Left colon (tissue), 2 donors: ENCODE measurements at regions not wholly inside any gene's neighbourhood (a gene's known extent, or its start where the extent isn't known, plus 50 kb on each side); places are given as distances from the start of the nearest gene placed in this dataset.
"Not testable (repeated sequence)": the region's sequence is repeated elsewhere in the genome, so short reads cannot be mapped to it uniquely, and the experiment has no call there.

Source experiments
- ATAC-seq: fragments of 200-7000 bp; cut with Tn5 transposase; one replicate; pipeline ENCODE4 v1.9.1; 2020; ENCODE audit warnings: mild to moderate bottlenecking, moderate library complexity
- DNase-seq, 2 donors: peaks; one replicate each; pipeline ENCODE4 v3.0.0-alpha.2; 2020
- intact Hi-C, 2 donors: fragments of 100-400 bp; cut with DNase I in 1 of 2; cut with micrococcal nuclease in 1 of 2; formaldehyde crosslinking; loops; one replicate each; pipeline versions ENCODE4 v1.11.2 to v1.14.0; 2022; cut with DNase I, micrococcal nuclease
- donor health status: DM: no; HTN: no; CAD: no.
- donor health status: DM: yes; HTN: yes; CAD: no.

GRCh38 chr10:52956861-52957260 lies 184.3 kb upstream of the MBL2 start:
- ATAC-seq, result no peak
- no peak for DNase-seq
- intact Hi-C loops, result no loop called here

GRCh38 chr10:52956461-52956860 lies 183.9 kb upstream of the MBL2 start:
- DNase-seq (no peak), ATAC-seq (no peak)
- intact Hi-C loops, result no loop called here

- intact Hi-C loops, result no loop called here
- ATAC-seq, result no peak
- DNase-seq, result no peak
These were observed 182.8 kb upstream of the MBL2 start for GRCh38 chr10:52955337-52955736.

GRCh38 chr10:52954407-52954806 lies 181.8 kb upstream of the MBL2 start:
- ATAC-seq (no peak), DNase-seq (no peak)
- intact Hi-C loops, result no loop called here

GRCh38 chr10:52952391-52953055 lies 179.9 kb upstream of the MBL2 start:
- no peak for DNase-seq

GRCh38 chr10:52951824-52952223 lies 179.2 kb upstream of the MBL2 start:
- intact Hi-C loops, result no loop called here
- ATAC-seq (peak; percentile 92), DNase-seq (peak; percentile 44 to 75)

More at GRCh38 chr10:52952391-52953055, 179.9 kb upstream of the MBL2 start:
- intact Hi-C loops, result no loop called here
- no peak for ATAC-seq

GRCh38 chr10:52950578-52950977 lies 178.0 kb upstream of the MBL2 start:
- intact Hi-C loops, result no loop called here
- DNase-seq (no peak), ATAC-seq (no peak)

GRCh38 chr10:52949899-52950298 lies 177.3 kb upstream of the MBL2 start:
- intact Hi-C loops, result no loop called here
- ATAC-seq, result peak; percentile 63
- DNase-seq, result peak in 1 of 2 donors; percentile 27

- no peak for ATAC-seq
- DNase-seq, result no peak
- intact Hi-C loops, result no loop called here
These were observed 173.9 kb upstream of the MBL2 start for GRCh38 chr10:52946486-52946885.

- ATAC-seq, DNase-seq, intact Hi-C loops: not testable (repeated sequence)
These were observed 172.9 kb upstream of the MBL2 start for GRCh38 chr10:52945521-52945920.

- DNase-seq (no peak), ATAC-seq (no peak)
- intact Hi-C loops, result no loop called here
These were observed 168.3 kb upstream of the MBL2 start for GRCh38 chr10:52940921-52941320.

- intact Hi-C loops, result no loop called here
- no peak for DNase-seq
- ATAC-seq, result no peak
These were observed 167.3 kb upstream of the MBL2 start for GRCh38 chr10:52939894-52940293.

GRCh38 chr10:52933748-52934147 lies 161.2 kb upstream of the MBL2 start:
- ATAC-seq, result no peak

GRCh38 chr10:52927678-52928077 lies 155.1 kb upstream of the MBL2 start:
- no peak for DNase-seq
- ATAC-seq, result no peak
- intact Hi-C loops, result no loop called here

More at GRCh38 chr10:52933748-52934147, 161.2 kb upstream of the MBL2 start:
- no peak for DNase-seq
- intact Hi-C loops, result no loop called here

- no peak for ATAC-seq
- intact Hi-C loops, result no loop called here
- DNase-seq, result no peak
These were observed 150.9 kb upstream of the MBL2 start for GRCh38 chr10:52923520-52923919.

- intact Hi-C loops, result no loop called here
- no peak for DNase-seq
- no peak for ATAC-seq
These were observed 146.2 kb upstream of the MBL2 start for GRCh38 chr10:52918714-52919305.

- intact Hi-C loops, result no loop called here
- ATAC-seq, result no peak
- DNase-seq, result no peak
These were observed 142.8 kb upstream of the MBL2 start for GRCh38 chr10:52915391-52915790.

GRCh38 chr10:52911163-52911562 lies 138.6 kb upstream of the MBL2 start:
- intact Hi-C loops, result no loop called here
- ATAC-seq (no peak), DNase-seq (no peak)

- no peak for DNase-seq
- intact Hi-C loops, result no loop called here
- no peak for ATAC-seq
These were observed 135.9 kb upstream of the MBL2 start for GRCh38 chr10:52908478-52908877.

GRCh38 chr10:52906046-52906445 lies 133.5 kb upstream of the MBL2 start:
- DNase-seq (no peak), ATAC-seq (no peak)
- intact Hi-C loops, result no loop called here

- ATAC-seq, result no peak
- no peak for DNase-seq
- intact Hi-C loops, result no loop called here
These were observed 130.9 kb upstream of the MBL2 start for GRCh38 chr10:52903397-52903938.
